Left hindlimb (tissue), 1 donor: ENCODE measurements at regions not wholly inside any gene's neighbourhood (a gene's known extent, or its start where the extent isn't known, plus 50 kb on each side); places are given as distances from the start of the nearest gene placed in this dataset.
"Not testable (repeated sequence)": the region's sequence is repeated elsewhere in the genome, so short reads cannot be mapped to it uniquely, and the experiment has no call there.

ENCODE experiments used
- DNase-seq: peaks from one replicate; pipeline ENCODE4 v3.0.0-alpha.2; 2018

- no peak for DNase-seq
Measured at GRCh38 chr18:1732143-1732542, 827.5 kb downstream of the ADCYAP1 start.

- DNase-seq, result peak; percentile 21
Measured at GRCh38 chr18:1746131-1746530, 825.2 kb downstream of the METTL4 start.

GRCh38 chr18:1751249-1751648 is 820.1 kb downstream of the METTL4 start:
- DNase-seq, result no peak

GRCh38 chr18:1760901-1761300 is 810.4 kb downstream of the METTL4 start:
- DNase-seq, result no peak

GRCh38 chr18:1774261-1774660 is 797.0 kb downstream of the METTL4 start:
- no peak for DNase-seq

GRCh38 chr18:1777843-1778242 is 793.5 kb downstream of the METTL4 start:
- no peak for DNase-seq

- no peak for DNase-seq
Measured at GRCh38 chr18:1778496-1779178, 792.7 kb downstream of the METTL4 start.

- DNase-seq, result no peak
Measured at GRCh38 chr18:1779587-1779986, 791.7 kb downstream of the METTL4 start.

GRCh38 chr18:1784113-1784512 is 787.2 kb downstream of the METTL4 start:
- no peak for DNase-seq

- not testable (repeated sequence) for DNase-seq
Measured at GRCh38 chr18:1785980-1786379, 785.3 kb downstream of the METTL4 start.

GRCh38 chr18:1796636-1797035 is 774.7 kb downstream of the METTL4 start:
- no peak for DNase-seq

GRCh38 chr18:1797235-1797634 is 774.1 kb downstream of the METTL4 start:
- DNase-seq, result no peak

GRCh38 chr18:1805521-1805920 is 765.8 kb downstream of the METTL4 start:
- no peak for DNase-seq

- no peak for DNase-seq
Measured at GRCh38 chr18:1806884-1807615, 764.3 kb downstream of the METTL4 start.

- DNase-seq, result no peak
Measured at GRCh38 chr18:1811282-1811681, 760.0 kb downstream of the METTL4 start.

- no peak for DNase-seq
Measured at GRCh38 chr18:1825296-1825695, 746.0 kb downstream of the METTL4 start.

GRCh38 chr18:1840878-1841277 is 730.4 kb downstream of the METTL4 start:
- no peak for DNase-seq

GRCh38 chr18:1846640-1847039 is 724.7 kb downstream of the METTL4 start:
- no peak for DNase-seq

GRCh38 chr18:1848716-1849115 is 722.6 kb downstream of the METTL4 start:
- DNase-seq, result no peak

GRCh38 chr18:1849386-1849785 is 721.9 kb downstream of the METTL4 start:
- DNase-seq, result no peak

- not testable (repeated sequence) for DNase-seq
Measured at GRCh38 chr18:1857281-1857680, 714.0 kb downstream of the METTL4 start.

GRCh38 chr18:1861473-1861872 is 709.8 kb downstream of the METTL4 start:
- no peak for DNase-seq

GRCh38 chr18:1865869-1866268 is 705.4 kb downstream of the METTL4 start:
- no peak for DNase-seq

- DNase-seq, result no peak
Measured at GRCh38 chr18:1872274-1872673, 699.0 kb downstream of the METTL4 start.

- no peak for DNase-seq
Measured at GRCh38 chr18:1875219-1875618, 696.1 kb downstream of the METTL4 start.
